Fibroblast of lung (primary cell): ENCODE measurements at regions not wholly inside any gene's neighbourhood (a gene's known extent, or its start where the extent isn't known, plus 50 kb on each side); places are given as distances from the start of the nearest gene placed in this dataset.

Experiments
- EZH2 ChIP-seq: IDR thresholded peaks from 2 replicates; pipeline ENCODE4 v1.5.1; 2012; ENCODE audit warnings: low read length, control low read depth, mild to moderate bottlenecking; ENCODE audit errors: missing control alignments
- TF ChIP-seq, protein P1 (sequence below), 2 donors: IDR thresholded peaks in 1 of 2; conservative IDR thresholded peaks in 1 of 2; 1 replicate in 1 of 2; 2 replicates in 1 of 2; pipeline ENCODE4 v1.5.1; 2011 to 2012; ENCODE audit warnings: low read length in 2 of 2, control low read depth in 1 of 2, inconsistent platforms in 1 of 2, low read depth in 1 of 2, mild to moderate bottlenecking in 1 of 2

DNA sequence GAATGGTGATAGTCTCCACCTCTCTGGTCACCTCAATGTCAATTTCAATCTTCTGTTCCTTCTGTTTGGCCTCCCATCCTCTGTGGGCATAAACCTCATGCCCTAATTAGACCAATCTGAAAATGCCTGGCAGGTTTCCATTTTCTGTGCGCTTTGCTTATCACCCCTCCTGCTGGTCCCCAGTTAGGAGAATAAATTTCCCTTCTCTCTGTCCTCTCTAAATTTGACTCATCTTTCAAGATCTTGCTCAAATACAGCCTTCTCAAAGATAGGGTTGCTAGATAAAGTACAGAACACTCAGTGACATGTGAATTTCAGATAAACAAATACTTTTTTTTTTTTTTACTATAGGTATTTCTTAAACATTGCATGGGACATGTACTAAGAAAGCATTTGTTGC, 69.4 kb upstream of the CD180 start:
- TF ChIP-seq, protein P1, sequence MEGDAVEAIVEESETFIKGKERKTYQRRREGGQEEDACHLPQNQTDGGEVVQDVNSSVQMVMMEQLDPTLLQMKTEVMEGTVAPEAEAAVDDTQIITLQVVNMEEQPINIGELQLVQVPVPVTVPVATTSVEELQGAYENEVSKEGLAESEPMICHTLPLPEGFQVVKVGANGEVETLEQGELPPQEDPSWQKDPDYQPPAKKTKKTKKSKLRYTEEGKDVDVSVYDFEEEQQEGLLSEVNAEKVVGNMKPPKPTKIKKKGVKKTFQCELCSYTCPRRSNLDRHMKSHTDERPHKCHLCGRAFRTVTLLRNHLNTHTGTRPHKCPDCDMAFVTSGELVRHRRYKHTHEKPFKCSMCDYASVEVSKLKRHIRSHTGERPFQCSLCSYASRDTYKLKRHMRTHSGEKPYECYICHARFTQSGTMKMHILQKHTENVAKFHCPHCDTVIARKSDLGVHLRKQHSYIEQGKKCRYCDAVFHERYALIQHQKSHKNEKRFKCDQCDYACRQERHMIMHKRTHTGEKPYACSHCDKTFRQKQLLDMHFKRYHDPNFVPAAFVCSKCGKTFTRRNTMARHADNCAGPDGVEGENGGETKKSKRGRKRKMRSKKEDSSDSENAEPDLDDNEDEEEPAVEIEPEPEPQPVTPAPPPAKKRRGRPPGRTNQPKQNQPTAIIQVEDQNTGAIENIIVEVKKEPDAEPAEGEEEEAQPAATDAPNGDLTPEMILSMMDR (conservative IDR thresholded peaks at IDR 0.05 in 1 of 2, IDR thresholded peaks at IDR 0.05 in 1 of 2; ENCODE audit: low read depth in 1 of 2, low read length in 2 of 2) = no peak
- TF ChIP-seq EZH2 = no peak
